GM21786 (cell line): ENCODE measurements at regions not wholly inside any gene's neighbourhood (a gene's known extent, or its start where the extent isn't known, plus 50 kb on each side); places are given as distances from the start of the nearest gene placed in this dataset.

ENCODE experiments used
- ATAC-seq: cut with Tn5 transposase; IDR thresholded peaks from one replicate; pipeline ENCODE4 v1.9.1; 2021; ENCODE audit not compliant: unreplicated experiment

DNA sequence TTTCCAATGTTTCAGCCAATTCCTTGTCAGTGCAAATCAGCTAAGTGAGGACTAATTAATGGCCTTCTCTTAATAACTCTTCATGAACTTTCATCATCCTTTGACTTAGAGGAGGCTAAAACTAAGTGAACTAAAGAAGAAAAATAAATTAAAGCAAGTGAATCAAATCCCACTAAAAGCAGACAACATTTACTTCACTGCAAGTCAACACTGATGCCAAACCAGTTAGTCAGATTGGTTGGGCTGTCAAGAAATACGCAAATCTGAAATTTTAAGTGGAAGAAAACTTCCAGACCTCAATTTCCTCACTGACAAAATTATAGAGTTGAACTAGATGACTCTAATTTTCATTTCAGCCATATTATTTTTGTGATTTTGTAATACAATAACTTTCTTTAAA lies 137.2 kb upstream of the PRLR start:
- ATAC-seq = no peak

DNA sequence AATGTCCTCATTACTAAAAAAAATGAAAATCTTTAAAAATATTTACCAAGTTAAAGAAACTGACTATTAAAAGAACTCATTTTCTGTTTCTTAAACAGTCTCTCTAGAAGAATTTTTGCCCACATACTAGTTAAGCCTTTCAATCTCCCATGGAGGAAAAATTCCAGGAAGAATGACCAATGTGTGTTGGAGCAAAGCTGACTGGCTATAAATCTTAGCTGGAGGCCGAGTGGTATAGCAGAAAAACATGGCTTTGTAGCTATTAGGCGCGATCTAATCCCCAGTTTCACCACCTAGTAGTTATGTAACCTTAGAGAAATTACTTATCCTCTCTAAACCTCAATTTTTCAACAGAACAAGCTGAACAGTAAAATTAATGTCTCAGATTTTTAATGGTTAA lies 135.5 kb upstream of the PRLR start:
- no peak for ATAC-seq

DNA sequence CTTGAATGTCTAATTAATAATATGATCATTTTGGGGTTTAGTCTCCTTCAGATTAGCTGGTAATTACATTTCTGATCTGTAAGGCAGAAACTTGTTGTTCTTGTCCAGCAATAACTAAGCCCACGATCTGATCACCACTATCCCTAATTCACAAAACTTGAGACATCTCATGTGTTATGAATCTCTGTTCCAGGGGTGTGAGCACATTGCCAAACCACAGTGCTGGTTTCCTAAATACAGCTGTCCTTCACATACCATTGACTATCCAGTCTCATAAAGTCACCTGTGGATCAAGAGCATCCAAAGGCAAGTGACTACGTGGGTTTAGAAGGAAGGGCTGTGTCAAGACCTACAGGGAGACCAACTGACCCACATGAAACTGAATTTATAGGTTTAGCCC lies 134.1 kb upstream of the PRLR start:
- ATAC-seq = no peak

DNA sequence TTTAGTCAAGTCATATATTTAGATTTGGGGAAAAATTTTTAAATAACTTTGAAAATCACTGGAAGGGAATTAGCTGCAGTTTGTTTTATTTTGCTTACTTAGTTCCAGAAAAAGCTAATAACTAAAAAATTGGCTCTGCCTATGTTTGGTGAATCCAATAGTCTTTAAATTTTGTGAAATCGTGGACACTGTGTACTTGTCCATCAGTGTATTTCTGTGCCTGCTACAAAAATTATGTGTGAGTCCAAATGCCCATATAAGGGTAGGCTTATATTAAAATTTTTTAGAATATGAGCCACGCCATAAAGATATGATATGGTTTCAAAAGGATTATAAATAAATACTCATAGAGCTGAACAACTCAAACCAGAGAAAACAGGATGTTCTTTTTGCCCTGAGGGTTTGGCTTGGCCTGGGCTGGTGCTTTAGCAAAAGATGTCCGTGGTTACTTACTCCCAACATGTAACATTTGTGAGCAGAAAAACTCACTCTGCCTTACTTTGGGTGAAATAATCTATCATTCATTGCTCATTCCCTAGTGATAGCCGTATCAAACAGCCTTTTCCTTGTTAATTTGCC lies 133.2 kb upstream of the PRLR start:
- ATAC-seq = no peak

DNA sequence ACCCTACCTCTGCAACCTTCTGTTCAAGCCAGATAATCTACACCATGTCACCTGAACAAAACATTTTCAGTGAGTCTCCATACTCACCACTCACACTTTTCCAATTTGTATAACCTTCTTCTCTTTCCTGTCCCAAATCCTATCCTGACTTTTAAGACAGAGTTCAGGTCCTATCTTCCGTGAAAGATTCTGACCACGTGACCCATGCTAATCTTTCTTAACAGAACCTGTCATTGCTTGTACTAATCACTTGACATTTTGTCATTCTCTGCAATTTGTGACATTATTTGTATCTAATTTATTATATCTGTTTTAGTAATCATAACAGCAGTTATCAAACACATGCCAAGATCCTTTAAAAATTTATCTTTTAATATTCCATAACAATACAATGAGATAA lies 132.5 kb upstream of the PRLR start:
- ATAC-seq = no peak

DNA sequence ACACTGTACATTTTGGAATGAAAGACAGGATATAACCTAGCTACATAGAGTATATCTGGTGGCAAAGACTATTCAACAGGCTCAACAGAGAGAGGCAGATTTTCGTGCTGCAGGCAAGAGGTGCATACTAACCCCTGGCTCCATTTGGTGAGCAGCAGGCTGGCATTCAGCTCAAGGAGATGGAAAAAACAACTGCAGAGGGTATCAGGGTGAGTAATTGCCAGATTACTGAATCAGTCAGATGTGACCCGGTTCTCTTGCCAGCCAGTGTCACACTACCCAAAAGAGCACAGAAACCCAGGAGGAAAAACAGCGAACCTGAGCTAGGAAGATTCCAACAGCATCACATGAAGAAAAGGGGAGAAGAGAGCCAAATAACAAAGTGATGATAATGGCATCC lies 130.4 kb upstream of the PRLR start:
- peak; percentile 55 for ATAC-seq

DNA sequence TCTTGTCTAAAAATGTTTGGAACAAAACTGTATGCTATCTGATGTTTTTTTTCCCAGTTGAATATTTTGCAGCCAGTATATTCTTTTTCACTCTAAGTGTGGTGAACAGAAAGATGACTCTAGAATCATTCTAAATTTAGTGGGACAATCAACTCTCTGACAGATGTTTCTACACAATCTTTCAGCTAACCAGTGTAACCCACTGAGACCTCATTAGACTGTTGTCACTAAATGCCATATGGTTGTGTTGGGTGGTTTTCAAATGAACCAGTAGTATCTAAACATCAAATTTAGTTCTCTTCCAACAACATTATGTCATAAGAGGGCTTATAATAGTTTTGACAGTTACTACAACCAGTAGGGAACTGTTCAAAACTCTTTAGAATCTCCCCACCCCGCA lies 129.6 kb upstream of the PRLR start:
- ATAC-seq = no peak

DNA sequence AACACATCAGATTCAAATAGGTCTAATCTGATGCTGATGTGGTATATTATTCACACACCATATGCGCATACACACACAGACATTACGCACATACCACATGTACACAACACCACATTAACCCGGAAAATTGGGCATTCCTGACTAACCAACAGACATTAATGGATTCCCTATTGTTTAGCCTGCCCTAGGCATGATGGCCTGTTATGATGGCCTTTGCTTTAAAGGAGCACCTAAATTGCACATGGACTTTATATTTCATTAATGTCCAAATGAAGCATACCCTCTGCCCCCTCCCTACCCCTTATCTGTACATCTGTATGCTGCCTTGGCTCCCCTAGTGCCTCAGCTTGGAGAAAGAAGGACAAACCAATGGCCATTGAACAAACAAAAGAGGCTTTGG lies 127.7 kb upstream of the PRLR start:
- ATAC-seq = no peak

DNA sequence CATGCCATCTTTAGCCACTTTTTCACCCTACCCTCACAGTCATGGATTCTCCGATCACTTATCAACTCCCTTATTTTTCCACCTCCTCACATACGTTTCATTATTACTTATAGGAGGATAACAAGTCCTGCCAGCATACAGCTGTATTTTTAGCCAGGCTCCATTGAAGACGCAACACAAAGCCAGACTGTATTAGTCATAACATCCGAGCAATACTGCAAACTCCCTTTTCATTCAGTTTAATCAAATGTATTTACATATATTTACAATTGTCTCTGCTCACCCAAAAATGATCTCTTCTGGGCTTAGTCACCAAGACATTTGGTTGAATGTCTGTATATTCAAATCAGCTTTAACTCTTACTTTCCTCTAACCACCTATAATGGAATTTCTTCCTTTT lies 126.4 kb upstream of the PRLR start:
- no peak for ATAC-seq

DNA sequence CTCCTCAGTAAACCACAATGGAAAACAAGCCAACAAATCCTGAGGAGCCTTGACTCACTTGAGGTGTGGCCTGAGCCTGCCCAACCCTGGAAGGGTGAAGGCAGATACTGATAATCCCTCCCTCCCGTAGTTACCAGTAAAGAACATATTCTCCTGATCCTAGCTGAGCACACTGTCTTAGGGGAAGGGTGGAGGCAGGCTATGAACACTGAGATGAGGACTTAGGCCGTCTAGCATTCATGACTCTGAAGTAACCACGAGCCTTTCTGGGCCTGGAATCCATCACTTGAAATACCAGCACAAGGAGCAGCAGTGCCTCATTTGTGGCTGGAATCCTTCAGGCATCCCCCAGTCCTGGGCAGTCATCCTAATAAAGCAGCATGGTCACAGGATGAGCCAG lies 124.5 kb upstream of the PRLR start:
- no peak for ATAC-seq

DNA sequence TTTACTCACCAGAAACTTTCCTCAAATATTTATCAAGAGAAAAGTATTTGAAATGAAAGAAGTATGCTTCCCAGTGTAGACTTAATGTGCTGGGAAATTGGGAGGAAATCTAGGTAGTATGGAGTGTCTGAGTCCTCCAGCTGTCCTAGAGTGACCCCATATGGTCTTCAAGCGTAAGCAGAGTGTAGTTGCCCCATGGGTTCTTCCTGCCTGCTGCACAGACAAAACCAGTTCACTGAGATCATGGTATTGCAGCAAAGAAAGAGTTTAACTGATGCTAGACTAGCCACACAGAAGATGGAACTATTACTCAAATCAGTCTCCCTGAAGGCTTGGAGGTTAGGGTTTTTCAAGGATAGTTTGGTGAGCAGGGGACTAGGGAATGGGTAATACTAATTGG lies 114.9 kb upstream of the PRLR start:
- ATAC-seq = no peak

DNA sequence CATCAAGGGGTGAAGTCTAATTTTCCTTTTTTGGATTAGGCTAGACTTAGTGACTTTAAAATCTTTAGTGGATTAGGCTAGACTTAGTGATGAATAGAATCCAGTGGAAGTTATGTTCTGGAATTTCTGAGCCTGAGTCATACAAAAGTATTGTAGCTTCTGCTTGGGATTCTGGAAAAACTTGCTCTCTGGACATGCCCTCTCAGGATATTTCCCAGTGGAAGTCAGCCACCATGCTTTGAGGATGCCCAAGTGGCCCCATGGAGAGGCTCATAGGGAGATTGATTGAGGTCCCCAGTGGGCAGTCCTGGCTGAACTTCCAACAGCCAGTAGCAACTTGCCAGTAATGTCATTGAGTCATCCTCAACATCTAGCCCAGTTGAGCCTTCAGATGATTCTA lies 112.4 kb upstream of the PRLR start:
- ATAC-seq = no peak

DNA sequence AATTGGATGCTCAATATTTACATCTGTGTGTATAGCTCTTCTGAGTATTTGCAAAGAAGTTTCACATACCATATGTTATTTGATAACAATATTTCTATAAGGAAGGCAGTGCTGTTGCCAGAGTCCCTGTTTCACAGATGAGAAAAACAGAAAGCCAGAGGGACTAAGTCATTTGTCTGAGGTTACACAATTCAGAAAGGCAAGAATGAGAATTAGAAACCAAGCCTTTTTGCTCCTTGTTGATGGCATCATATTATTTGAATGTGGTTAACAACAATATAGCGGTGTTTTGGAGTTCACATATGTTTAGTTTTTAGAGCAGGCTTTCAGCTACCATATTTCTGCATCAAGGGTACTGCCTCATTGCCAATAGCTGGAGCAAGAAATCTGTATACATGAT lies 110.9 kb upstream of the PRLR start:
- no peak for ATAC-seq

DNA sequence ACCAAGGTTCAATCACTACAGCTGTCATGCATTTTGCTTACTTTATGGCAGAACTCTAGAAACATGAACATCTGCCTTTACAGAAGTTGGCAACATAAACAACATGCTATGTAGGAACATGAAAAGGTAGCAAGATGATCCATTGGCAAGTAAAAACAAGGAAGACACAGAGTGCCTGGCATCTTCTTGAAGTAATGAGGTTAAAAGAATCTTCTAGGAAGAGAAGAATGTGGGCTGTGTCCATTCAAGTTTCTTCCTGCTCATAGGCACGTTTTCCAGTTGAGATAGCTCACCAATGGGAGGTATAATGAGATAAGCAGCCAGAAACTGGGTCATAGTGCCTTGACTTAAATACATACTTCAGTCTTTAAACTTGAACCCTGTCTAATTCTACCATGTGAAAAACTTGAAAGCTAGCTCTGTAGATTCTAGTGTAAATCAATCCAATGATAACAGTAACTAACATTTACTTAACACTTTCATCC lies 109.4 kb upstream of the PRLR start:
- no peak for ATAC-seq

DNA sequence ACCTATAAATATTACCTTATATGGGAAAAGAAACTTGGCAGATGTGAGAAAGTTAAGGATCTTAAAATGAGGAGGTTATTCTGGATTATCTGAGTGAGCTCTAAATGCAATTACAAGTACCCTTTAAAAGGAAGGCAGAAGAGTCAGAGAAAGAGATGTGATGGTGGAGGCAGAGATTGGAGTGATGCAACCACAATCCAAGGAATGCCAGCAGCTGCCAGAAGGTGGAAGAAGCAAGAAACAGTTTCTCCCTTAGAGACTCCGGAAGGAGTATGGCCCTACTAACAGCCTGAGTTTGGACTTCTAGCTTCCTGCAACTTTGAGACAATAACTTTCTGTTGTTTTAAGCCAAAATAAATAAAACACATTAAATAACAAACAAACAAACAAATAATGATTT lies 108.7 kb upstream of the PRLR start:
- ATAC-seq = no peak

DNA sequence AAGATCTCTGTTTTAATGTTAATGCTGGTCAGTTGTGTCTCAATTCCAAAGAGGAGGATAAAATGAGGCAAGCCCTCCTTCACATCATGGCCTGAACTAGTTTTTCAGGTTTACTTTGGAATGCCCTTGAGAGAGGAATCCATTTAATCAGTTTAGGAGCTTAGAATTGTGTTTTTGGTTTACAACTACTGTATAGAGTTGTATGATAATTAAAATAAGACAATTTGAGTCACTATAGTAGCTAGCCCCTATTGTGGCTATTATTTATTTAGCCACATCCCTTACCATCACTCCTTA lies 107.8 kb upstream of the PRLR start:
- ATAC-seq = no peak

DNA sequence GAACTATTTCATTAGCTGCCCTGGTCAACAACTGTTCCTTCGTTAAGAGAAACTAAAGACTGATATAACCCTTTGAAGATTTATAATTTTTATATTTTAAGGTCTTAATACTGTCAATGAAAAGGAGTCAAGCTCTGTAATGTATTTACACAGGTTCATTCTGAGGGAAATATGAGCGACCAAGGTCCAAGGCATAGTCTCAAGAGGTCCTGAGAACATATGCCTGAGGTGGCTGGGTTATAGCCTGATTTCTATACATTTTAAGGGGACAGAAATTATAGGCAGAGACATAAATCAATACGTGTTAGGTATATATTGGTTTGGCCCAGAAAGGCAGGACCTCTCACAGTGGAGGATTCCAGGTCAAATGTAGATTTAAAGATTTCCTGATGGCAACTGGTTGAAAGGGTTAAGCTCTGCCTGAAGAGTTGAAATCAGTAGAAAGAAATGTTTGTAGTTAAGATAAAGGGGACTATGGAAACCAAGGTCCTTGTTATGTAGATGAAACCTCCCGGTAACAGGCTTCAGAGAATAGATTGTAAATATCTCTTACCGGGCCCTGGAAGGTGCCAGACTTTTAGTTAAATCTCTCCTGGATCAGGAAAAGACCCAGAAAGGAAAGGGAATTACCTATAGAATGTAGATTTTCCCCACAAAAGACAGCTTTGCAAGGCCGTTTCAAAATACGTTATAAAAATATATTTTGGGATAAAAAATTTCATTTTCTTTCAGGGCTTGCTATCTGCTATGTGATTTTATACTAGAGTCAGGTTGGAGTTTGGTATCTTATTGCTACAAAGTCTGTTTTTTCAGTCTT lies 107.3 kb upstream of the PRLR start:
- ATAC-seq = no peak

DNA sequence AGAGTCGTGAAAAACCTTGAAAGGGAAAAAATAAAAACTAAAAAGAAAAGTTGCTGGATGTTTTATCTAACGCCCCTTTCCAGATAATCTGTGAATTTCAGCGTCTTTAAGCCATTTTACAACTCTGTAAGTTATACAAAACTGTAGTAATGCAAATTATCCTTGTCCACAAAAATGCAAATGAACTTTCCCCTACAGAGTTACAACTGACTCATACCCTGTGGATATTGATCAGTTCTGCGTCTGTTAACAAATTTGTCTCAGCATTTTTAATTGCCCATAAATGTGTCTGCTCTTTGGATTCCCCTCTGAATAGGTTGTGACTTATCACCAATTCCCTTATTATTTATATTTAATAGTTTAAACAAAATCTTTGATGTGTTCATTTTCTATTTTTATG lies 105.9 kb upstream of the PRLR start:
- no peak for ATAC-seq

DNA sequence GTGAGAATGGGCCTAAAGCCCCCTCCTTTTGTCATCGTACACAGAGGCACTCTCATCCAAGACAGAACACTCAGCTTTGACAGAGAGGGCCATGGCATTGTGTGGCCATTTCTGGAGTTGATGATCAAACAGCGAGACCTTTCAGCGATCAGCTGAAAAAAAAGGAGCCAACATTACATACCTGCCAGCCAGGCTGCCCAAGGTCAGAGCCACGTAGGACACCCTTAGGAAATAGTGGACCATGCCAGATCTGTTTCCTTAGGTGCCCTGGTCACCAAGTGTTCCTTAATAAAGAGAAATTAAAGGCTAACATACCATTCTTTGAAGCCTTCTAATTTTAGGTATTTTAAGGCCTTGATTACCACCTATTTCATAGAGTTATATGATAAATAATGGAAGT lies 105.5 kb upstream of the PRLR start:
- ATAC-seq = no peak

DNA sequence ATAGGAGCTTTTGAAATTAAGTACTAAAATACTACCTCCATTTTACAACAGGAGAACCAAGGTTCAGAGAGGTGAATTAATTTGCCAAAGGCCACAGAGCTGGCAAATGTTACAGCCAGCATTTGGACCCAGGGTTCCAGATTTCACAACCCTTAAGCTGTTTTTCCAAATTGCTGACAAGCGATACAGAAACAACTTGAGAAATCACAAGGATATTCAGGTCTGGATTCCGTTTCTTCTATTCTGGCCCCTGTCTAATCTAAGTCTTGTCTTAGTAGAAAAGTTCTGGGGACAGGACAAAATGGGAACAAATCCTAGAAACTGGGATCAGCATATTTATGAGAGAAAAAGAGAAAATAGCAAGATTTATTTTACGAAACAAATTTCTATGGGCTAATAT lies 103.1 kb upstream of the PRLR start:
- no peak for ATAC-seq

DNA sequence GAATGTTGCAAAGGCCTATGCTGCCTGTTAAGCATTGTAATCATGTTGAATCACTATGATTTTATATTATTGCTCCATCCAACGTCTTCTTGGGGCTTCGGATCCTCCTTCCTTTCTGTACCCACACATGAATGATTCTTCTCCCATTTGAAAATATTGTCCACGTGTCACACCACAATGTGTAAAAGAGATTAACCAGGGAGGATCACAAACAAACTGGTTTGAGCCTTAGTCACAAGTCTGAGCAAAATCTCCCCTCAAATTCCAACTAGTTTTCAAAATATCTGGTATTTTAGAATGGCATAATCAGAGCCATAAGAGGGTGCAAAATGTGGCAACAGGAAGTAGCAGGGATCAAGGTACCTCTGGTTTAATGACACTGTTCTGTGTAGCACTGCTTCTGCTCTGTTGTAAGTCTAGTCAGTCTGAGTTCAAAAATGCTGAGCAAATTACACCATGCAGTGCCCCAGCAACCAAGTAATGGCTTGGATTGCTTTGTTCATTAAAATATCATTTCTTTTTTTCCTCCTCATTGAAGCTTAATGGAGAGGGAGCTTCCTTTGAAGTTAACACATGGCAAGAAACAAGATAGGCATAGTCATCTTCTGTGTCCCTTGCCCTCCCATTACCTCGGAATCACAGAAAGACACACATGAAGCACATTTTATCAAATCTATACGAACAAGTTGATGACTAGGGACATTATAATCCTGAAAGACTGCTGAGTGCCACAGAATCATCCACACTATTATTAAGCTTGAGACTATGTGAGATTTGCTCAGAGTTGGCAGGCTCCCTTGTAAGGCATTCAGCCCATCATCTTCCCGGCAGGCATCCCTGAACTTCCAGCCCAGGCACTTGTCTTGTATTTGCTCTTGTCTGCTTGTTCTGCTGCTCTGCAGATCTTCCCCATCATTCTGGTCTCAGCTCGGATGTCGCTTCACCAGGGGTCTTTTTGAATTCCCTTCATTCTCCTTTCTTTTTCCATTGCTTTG lies 102.0 kb upstream of the PRLR start:
- ATAC-seq = no peak

DNA sequence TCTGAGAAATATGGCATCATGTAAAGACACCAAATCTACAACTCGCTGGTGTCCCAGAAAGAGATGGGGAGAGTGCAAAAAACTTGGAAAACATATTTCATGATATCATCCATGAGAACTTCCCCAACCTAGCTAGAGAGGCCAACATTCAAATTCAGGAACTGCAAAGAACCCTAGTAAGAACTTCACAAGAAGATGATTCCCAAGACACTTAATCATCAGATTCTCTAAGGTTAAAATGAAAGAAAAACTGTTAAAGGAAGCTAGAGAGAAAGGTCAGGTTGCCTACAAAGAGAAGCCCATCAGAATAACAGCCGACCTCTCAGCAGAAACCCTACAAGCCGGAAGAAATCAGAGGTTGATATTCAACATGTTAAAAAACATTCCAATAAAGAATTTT lies 95.5 kb upstream of the PRLR start:
- ATAC-seq = no peak
